ENCODE measurements at regions not wholly inside any gene's neighbourhood (a gene's known extent, or its start where the extent isn't known, plus 50 kb on each side); places are given as distances from the start of the nearest gene placed in this dataset.

DNA sequence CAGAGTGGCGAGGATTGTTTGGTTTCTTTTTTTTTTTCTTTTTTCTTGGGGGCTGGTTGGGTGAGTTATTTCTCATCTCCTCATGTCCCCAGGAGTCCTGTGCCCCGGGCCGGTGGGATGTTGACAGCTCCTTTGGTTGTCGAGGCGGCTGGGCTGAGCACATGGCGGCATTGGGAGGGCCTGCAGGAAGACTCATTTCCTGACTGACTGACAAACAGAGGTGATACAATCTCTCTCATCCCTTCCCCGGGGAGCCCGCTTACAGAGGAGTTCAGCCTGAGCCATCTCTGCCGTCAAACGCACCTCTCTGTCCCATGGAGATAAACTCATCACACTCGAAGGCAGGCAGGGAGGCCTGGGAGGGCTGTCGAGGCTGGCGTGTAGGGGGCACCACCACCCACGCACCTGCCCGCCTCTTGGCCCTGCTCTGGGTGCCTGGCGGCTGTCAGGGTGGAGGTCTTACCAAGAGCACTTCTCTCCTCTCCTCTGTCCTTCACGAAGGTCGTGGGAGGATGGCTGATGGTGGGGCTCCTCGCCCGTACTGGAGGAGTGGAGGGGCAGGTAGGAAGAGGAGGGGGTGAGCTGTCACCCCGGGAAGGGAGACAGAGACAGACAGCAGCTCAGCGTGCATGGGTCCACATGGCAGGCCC lies 60.0 kb upstream of the NECTIN1 start:
- Histone ChIP-seq H3K27me3 (ENCODE audit: control insufficient read depth in 1 of 2, insufficient read depth in 2 of 2, low read length in 2 of 2) (no peaks in the 10 kb centered on the region), H3K4me3 (ENCODE audit: low read length) (no peak overlapping the region), H3K27ac (ENCODE audit: low read depth in 1 of 2, low read length in 2 of 2) (no peak overlapping the region), H3K9me3 (ENCODE audit: control insufficient read depth in 1 of 2, insufficient read depth in 1 of 2, low read length in 2 of 2) (peaks cover 0 to 6% of the 10 kb centered on the region in 2 experiments), H3K36me3 (ENCODE audit: insufficient read depth, low read length) (no peaks in the 10 kb centered on the region), H3K4me1 (ENCODE audit: insufficient read depth, low read length) (no peaks in the 10 kb centered on the region)
- DNase-seq (no peak), ATAC-seq (ENCODE audit: poor library complexity) (no peak)
- no peaks in the 10 kb centered on the region for H3K4me1 Mint-ChIP-seq (ENCODE audit: low read depth)
- TF ChIP-seq, protein P1, sequence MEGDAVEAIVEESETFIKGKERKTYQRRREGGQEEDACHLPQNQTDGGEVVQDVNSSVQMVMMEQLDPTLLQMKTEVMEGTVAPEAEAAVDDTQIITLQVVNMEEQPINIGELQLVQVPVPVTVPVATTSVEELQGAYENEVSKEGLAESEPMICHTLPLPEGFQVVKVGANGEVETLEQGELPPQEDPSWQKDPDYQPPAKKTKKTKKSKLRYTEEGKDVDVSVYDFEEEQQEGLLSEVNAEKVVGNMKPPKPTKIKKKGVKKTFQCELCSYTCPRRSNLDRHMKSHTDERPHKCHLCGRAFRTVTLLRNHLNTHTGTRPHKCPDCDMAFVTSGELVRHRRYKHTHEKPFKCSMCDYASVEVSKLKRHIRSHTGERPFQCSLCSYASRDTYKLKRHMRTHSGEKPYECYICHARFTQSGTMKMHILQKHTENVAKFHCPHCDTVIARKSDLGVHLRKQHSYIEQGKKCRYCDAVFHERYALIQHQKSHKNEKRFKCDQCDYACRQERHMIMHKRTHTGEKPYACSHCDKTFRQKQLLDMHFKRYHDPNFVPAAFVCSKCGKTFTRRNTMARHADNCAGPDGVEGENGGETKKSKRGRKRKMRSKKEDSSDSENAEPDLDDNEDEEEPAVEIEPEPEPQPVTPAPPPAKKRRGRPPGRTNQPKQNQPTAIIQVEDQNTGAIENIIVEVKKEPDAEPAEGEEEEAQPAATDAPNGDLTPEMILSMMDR (IDR thresholded peaks at IDR 0.05) = no peak
- ChIA-PET CTCF (no interaction called here), POLR2A (no interaction called here)
- H3K9me3 Mint-ChIP-seq = no peaks in the 10 kb centered on the region
- no peak overlapping the region for H3K27ac Mint-ChIP-seq
- no peak overlapping the region for H3K4me3 Mint-ChIP-seq
- intact Hi-C loops (cut with DNase I, micrococcal nuclease) = no loop called here
- H3K36me3 Mint-ChIP-seq (ENCODE audit: low read depth) = no peaks in the 10 kb centered on the region
- peaks cover 12% of the 10 kb centered on the region for H3K27me3 Mint-ChIP-seq

DNA sequence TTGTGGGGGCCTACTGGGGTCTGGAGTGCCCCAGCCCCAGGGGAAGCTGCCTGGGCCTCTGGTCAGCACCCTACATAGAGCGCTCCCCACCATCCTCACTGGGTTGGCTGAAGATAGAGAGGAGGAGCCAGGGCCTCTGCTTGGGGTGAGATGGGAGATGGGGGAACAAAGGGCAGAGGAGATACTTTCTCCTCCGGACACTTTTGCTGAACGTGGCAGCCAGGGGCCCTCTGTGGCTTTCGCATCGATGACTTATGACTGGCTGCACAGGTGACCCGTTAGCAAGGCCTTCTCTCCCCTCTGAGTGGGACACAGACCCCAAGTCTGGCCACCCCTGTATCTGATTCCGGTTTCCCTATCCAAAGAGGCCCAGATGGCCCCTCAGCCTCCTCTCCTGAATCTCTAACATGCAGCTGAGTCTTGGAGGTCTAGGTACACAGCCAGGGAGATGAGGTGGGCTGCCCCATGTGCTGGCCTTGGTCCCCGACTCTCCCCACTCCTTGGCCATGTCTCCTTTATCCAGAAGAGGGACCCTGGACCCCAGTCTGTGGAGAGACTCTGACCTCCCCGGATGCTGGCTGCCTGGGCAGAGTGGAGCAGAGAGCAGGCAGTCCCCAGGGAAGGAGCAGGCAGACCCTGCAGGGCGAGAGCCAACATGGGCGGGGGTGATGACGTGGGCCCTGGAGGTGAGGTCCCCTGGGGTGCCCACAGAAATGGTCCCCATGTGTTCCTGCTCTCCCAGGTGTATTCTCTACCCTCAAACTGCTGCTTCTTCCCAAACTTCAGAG lies 59.3 kb upstream of the NECTIN1 start:
- TF ChIP-seq, protein P1 (IDR thresholded peaks at IDR 0.05) = no peak
- Mint-ChIP-seq H3K9me3 (no peaks in the 10 kb centered on the region), H3K27ac (no peak overlapping the region), H3K4me3 (no peak overlapping the region), H3K36me3 (ENCODE audit: low read depth) (no peaks in the 10 kb centered on the region), H3K27me3 (peaks cover 12% of the 10 kb centered on the region), H3K4me1 (ENCODE audit: low read depth) (no peaks in the 10 kb centered on the region)
- Histone ChIP-seq H3K9me3 (ENCODE audit: control insufficient read depth in 1 of 2, insufficient read depth in 1 of 2, low read length in 2 of 2) (peaks cover 0 to 12% of the 10 kb centered on the region in 2 experiments), H3K27ac (ENCODE audit: low read depth in 1 of 2, low read length in 2 of 2) (no peak overlapping the region), H3K4me1 (ENCODE audit: insufficient read depth, low read length) (no peaks in the 10 kb centered on the region), H3K36me3 (ENCODE audit: insufficient read depth, low read length) (no peaks in the 10 kb centered on the region), H3K4me3 (ENCODE audit: low read length) (no peak overlapping the region), H3K27me3 (ENCODE audit: control insufficient read depth in 1 of 2, insufficient read depth in 2 of 2, low read length in 2 of 2) (peaks cover 0 to under 1% of the 10 kb centered on the region in 2 experiments)
- CTCF ChIA-PET = no interaction called here
- ATAC-seq (ENCODE audit: poor library complexity) (no peak), DNase-seq (no peak)
- POLR2A ChIA-PET = no interaction called here
- intact Hi-C loops (cut with DNase I, micrococcal nuclease) = no loop called here

DNA sequence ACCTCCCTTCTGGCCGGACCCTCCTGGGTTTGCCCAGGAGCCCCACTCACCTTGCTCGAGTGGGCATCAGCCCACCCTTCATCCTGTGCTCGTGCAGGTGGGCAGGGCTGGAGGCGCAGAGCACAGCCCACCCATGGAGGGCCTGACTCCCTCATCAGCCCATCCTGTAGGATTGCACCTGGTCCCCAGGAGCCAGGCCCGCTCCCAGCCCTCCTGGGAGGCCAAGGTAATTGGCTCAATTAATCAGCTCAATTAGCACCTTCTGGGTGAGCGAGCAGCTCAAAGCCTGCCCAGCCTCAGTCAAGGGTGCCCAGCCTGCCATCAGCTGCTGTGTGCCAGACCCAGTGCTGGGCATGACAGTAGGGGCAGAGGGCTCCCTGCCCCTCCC lies 58.1 kb upstream of the NECTIN1 start:
- Histone ChIP-seq H3K9me3 (ENCODE audit: control insufficient read depth in 1 of 2, insufficient read depth in 1 of 2, low read length in 2 of 2) (peaks cover 0 to 19% of the 10 kb centered on the region in 2 experiments), H3K4me3 (ENCODE audit: low read length) (no peak overlapping the region), H3K27me3 (ENCODE audit: control insufficient read depth in 1 of 2, insufficient read depth in 2 of 2, low read length in 2 of 2) (peaks cover 4 to 13% of the 10 kb centered on the region in 2 experiments), H3K36me3 (ENCODE audit: insufficient read depth, low read length) (no peaks in the 10 kb centered on the region), H3K27ac (ENCODE audit: low read depth in 1 of 2, low read length in 2 of 2) (no peak overlapping the region), H3K4me1 (ENCODE audit: insufficient read depth, low read length) (no peaks in the 10 kb centered on the region)
- H3K4me3 Mint-ChIP-seq = no peak overlapping the region
- TF ChIP-seq, protein P1 (IDR thresholded peaks at IDR 0.05) = no peak
- no peak for DNase-seq
- CTCF ChIA-PET = no interaction called here
- no peak for ATAC-seq (ENCODE audit: poor library complexity)
- intact Hi-C loops (cut with DNase I, micrococcal nuclease) = no loop called here
- no peaks in the 10 kb centered on the region for H3K9me3 Mint-ChIP-seq
- peaks cover 22% of the 10 kb centered on the region for H3K27me3 Mint-ChIP-seq
- no peak overlapping the region for H3K27ac Mint-ChIP-seq
- POLR2A ChIA-PET = no interaction called here
- no peaks in the 10 kb centered on the region for H3K36me3 Mint-ChIP-seq (ENCODE audit: low read depth)
- H3K4me1 Mint-ChIP-seq (ENCODE audit: low read depth) = no peaks in the 10 kb centered on the region
